HG02885 (cell line): ENCODE measurements at regions not wholly inside any gene's neighbourhood (a gene's known extent, or its start where the extent isn't known, plus 50 kb on each side); places are given as distances from the start of the nearest gene placed in this dataset.

Experiments used
- ATAC-seq: cut with Tn5 transposase; IDR thresholded peaks from one replicate; pipeline ENCODE4 v1.9.1; 2021; ENCODE audit warnings: mild to moderate bottlenecking; ENCODE audit not compliant: unreplicated experiment, poor library complexity

DNA sequence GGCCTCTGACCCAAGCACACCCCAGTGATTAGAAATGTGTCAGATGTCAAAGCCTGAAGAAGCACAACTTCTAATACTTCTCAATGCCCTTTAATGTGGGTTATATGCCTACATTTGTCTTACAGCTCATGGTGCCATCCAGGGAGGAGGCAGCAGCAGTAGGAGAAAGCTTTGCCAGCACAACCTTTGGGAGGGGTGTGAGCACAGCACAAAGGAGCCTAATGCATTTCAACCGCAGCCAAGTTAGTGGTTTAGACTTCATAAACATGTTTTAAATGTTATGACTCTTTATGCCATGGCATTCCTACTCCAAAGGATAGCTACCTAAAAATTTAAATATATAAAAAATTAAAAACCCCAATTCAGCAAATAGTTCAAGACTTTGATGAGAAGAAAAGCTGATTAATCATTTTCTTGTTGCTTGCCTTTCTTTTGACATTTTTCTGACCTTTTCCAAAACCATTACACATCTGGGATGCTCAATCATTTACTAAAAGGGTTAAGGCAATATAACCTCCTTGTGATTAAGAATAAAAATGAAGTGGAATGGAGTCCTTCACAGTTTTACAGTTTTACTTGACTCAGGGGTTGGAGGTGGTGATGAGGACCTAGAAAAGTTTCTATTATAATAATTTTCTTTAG is 142.7 kb downstream of the DLEU7 start:
- no peak for ATAC-seq

DNA sequence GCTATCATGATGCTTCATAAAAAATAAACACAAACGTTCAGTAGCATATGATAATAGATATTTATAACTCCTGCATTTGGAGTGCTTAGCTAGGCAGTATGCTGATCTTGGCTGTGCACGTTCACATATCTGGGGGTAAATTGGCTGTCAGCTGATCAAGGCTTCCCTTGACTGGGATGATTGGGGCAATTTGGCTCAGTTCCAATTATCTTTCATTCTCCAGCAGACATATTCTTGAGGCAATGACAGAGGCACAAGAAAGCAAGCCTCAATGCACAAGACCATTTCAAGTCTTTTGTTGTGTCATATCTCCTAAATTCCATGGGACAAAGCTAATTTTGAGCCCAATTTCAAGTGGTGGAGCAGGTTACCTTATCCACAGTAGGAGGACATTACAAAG is 142.0 kb downstream of the DLEU7 start:
- ATAC-seq = no peak

DNA sequence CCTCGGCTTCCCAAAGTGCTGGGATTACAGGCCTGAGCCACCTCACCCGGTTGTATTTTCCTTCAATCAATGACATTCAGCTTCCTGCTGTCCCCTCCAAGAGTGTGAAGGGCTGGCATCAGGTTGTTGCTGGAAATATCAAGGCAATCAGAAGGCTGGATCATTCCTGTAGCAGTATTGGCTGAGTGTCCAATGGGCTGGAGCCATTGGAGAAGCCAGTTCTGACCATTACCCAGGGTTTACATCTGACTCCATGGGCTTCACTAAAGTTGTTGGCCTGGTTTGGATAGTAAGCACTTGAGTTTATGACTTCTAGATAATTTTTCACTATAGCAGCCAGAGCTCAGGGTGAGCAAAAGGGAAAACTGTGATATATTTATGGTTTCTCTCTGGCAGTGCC is 137.0 kb downstream of the DLEU7 start:
- ATAC-seq = no peak

DNA sequence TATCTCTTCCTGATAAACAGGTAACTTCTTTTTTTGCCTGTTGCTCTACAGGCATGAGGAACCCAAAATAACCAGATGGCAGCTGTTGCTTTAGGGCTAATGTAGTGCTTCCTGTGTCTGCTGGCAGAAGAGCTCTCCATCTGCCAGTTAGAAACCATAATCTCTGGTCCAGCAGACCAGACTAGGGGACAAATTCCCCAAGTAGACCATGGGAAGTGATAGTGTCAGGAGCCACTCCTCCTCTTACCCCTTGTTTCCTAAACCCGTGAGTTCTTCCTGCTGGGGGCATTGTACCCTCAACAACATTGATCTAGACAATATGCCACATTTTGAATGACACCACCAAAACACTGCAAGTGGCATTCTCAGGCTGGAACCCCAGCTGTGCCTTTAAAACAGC is 135.9 kb downstream of the DLEU7 start:
- no peak for ATAC-seq

DNA sequence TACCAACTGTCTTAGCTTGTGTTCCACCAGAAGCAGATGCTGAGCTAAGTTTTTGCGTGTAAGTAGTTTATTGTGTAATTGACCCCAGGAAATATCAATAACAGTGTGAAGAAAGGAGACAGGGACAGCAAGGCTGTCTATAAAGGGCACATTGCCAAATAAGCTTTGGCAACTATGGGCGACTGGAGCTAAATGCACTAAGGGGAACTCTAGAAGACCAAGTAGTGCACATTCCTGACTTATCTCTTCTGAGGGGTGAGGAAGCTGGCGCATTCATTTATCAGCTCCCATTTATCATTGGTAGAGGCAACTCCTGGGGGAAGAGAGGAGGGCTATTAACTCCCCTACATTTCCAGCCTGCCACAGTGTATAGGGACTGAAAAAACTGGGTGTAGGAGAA is 135.0 kb downstream of the DLEU7 start:
- no peak for ATAC-seq

DNA sequence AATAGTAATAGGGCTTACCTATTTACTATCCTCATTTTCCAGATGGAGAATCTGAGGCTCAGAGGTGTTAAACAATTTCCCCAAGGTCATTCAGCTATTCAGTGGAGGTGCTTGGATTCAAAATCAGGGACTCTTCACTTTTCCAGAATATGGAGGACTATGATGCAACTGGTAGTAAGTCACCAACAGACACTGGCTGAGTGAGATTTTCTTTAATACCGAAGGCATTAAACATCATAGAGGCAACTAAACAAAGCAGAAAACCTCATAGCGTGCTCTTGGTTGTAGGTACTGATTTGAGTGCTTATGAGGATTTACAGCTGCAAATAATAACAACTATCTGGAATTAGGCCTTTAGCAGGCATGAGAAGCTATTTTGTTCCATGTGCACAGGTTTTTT is 134.4 kb downstream of the DLEU7 start:
- no peak for ATAC-seq

DNA sequence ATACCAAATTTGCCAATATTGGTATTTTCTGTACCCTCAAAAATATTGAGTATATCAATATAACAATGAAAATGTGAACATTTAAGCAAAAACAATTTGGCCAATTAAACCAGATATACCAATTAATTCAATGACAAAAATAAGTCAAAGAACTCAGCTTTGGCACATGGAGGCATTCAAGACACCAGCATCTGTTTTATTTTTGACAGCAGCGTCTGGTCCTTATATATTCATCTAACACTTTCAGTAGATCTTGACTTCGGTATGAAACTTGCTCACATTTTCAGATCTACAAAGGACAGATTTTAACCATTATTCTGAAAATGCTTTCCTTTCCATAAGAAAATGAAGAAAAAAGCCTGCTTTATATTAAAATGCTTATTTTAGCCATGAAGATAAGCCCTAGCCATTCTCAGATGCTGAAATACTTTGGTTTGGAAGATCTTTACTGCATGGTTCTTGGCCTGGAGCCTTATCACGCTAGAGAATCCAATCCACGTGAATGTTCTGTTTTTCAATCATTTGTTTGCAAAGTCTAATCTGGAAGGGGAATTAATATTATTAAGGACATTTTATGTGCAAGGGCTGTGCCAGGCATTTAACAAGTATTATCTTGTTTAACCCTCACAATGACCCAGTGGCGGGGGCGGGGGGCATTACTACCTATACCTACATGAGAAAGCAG is 132.2 kb downstream of the DLEU7 start:
- no peak for ATAC-seq

DNA sequence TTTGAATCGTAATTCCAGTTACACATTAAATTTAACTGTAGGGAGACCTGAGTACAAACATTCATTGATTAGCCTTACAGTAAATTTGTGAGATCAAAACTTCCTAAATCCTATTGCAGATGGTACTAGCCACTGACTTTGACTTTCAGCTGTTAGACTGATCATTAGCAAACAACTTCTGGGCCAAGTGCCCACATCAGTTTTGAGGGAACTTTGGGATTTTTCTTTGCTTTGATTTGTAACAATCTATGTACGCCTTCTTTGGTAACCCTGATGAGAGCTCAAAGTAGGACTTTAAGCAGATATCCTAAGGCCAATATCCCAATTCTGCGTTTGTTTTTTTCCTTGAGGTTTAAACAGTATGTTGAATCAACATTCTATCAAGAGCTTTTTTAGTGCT is 131.5 kb downstream of the DLEU7 start:
- ATAC-seq = no peak

DNA sequence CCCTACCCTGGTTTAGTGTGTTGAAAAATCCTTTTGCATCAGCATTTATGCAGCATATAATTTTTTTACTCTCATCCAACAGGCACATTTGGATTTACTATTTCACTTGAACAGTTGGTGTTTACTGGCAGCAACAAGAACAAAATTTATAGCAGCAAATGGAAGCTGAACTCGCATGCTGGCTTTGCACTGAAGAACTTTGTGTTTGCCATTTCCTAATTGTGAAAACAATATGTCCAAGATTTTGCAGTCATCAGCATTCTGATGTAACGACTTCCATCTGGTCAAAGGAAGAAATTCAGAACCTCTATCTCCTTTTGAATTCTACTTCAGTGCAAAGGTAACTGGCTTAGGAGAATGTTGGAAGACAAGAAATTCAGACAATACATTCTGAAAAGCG is 131.0 kb downstream of the DLEU7 start:
- ATAC-seq = no peak

DNA sequence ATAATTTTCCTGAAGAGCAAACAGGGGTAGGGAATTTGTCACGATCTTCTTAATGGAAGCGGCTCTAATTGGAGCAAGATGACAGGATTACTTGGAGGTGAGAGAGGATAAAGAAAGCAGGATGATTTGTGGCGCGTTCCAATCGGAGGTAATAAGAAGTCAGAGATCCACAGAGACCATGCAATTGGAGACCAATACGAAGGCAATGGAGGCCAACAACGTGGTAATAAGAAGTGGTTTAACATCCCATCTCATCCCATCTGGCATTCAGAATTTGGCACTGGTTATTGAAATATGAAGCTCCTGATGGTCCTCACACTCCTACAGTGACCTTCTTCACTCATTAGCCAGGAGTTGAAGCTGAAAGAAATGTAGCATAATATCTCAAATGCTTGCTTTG is 130.6 kb downstream of the DLEU7 start:
- ATAC-seq = no peak

DNA sequence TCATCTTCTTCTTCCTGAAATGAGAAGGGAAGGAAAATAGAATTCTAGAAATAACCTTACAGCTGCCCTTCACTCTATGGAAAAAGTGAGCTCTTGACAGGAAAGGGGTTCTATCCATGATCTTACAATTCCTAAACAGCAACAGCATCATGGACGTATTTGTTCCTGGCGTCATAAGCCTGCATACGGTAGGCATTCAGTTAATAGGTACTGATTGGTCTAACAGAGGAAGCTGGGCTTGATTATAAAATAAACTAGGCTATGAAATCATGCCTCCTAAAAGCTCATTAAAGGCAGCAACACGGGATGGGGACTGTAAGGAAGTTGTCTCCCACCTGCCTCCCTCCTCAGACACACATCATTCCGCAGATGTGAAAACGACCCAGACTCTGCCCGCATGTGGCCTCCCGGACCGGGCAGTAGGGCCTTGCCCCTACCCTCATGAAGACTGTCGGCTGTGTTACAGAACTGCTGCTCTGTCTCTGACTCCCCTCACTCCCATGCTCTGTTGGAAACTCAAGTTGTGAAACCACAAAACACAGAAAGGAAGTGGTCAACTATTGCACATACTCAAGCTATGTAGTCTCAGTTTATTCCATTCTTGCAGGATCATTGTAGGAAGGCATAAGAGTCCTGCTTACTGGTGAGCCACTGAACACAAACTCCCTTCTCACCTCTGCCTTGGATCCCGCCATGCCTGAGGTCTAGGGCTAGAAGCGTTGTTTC is 129.8 kb downstream of the DLEU7 start:
- peak; percentile 66 for ATAC-seq

DNA sequence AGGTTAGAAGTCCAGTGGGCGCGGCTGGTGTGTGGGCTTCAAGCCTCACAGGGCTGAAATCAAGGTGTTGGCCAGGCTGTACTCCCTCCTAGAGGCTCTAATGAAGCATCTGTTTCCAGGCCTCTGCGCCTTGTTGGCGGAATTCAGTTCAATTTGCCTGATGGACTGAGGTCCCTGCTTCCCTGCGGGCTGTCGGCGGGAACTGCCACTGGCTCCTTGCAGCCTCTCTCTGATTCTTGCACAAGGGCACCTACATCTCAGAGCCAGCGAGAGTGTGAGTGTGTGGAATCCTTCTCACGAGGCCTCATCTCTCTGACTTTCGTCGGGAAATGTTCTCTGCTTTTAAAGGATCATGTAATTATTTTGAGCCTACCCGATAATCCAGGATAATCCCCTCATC is 128.6 kb downstream of the DLEU7 start:
- no peak for ATAC-seq

DNA sequence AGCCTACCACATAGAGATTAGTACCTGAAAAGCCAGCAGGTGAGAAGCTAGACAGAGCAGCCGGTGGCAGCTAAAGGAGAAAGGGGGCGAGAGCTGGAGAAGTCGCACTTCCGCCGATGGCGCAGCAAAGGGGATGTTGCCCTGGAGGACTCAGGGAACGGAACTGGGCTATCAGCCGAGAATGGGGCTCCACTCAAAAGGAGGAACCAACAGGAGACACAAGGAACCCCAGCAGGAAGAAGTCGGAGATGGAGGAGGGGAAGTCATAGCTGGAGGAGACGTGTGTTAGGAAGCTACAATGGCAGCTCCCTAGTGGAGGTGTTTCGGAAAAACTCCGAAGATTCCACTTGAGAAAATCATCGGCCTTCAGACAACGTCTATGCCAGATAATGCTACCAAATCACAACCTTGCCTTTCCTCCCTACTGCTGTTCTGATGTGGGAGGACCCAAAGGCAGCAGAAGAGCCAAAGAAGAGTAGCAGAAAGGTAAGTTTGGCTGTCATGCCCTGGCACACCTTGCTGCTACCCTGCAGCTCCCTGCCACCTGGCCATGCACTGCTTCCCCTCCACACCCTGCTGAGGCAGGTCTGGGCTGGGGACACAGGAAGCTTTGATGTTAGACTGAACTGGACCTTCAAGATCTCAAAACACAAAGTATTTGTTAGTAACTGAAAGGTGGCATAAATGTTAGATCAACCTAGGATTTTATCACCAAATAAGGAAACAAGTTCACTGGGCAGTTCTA is 127.9 kb downstream of the DLEU7 start:
- no peak for ATAC-seq

DNA sequence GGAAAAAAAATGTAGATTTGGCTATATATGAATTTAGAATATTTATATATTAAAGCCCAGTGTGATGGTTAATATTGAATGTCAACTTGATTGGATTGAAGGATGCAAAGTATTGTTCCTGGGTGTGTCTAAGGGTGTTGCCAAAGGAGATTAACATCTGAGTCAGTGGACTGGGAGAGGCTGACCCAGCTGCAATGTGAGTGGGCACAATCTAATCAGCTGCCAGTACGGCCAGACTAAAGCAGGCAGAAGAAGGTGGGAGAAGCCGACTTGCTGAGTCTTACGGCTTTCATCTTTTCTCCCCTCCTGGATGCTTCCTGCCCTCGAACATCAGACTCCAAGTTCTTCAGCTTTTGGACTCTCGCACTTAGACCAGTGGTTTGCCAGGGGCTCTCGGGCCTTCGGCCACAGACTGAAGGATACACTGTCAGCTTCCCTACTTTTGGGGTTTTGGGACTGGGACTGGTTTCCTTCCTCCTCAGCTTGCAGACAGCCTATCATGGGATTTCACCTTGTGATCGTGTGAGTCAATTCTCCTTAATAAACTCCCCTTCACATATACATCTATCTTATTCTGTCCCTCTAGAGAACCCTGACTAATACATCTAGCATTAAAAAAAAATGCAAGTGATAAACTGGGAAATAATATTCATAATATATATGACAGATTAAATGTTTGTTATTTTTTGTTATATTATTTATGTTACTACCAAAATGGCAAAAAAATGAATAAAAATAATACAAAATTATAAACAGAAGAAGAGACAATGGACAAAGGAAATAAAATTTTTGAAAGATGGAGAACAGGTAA is 122.4 kb downstream of the DLEU7 start:
- no peak for ATAC-seq

DNA sequence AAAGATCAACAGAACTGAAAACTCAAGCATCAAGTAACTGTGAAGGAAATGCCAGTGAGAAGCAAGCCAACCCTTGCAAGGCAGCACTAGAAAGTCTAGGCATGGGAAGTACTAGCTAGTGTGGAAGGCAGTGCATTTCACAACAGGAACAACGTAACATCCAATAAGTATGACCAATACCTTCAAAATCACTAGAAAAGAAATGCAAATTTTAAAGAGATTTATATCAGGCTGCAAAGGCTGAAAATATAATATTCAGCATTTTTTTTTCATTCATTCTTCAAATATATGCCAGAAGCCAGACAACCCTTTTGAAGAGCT is 121.9 kb downstream of the DLEU7 start:
- ATAC-seq = no peak

DNA sequence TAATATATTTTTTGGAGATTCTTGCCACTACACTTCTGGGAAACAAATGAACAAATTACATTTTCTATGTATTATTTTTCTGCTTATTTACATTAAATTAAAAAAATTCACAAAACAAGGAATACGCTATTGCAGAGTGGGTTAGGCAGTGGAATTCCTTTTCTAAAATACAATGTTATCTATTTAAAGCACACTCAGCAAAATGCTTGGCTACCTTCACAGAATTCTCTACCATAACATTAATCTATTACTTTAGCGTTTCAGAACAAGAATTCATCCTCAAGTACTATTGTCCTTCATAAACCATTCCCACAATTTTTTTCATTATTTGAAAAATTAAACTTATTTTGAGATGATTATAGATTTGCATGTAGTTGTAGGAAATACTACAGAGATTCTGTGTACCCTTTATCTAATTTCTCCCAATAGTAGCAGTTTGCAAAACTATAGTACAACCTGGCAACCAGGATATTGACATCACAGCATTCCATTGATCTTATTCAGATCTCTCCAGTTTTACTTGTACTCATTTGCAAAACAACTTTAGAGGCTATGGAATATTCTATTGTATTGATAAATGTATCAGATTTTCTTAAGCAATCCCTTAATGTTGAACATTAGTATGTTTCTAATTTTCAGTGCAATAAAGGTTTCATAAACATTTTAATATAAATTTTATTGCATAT is 120.9 kb downstream of the DLEU7 start:
- ATAC-seq = no peak

DNA sequence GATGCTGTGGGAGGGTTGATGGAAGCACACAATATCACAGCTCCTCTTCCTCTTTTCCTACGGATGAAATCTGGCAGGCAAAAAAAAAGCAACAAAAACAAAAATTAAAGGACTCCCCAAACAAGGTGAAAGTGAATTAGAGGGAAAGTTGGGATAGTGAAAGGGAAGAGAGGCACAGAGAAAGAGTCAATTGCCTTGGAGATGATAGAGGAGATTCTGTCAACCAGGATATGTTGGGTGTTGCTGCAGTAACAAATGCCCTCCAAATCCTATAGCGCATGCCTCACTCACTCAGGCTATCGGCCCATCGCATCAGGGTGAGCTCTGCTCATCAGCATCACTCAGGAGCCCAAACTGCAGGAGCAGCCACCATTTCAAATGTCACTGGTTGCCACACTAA is 119.1 kb downstream of the DLEU7 start:
- no peak for ATAC-seq

DNA sequence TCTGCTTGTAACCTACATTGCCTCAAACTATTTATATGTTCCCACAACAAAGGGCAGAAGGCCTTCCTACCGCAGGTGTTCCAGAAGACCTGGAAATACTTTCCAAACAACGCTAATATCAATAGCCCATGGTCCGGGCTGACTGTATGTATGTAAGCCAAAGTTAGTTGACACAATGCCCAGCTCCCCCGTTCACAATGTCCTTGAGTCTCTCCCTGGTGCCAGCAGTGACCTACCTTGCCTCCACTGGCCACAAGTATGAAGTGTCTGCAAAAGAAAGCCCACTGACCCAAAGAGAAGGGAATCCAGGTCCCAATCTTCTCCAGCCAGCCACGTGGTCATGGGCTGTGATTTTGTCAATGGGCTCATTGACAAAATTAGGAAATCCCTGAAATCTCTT is 118.6 kb downstream of the DLEU7 start:
- no peak for ATAC-seq

DNA sequence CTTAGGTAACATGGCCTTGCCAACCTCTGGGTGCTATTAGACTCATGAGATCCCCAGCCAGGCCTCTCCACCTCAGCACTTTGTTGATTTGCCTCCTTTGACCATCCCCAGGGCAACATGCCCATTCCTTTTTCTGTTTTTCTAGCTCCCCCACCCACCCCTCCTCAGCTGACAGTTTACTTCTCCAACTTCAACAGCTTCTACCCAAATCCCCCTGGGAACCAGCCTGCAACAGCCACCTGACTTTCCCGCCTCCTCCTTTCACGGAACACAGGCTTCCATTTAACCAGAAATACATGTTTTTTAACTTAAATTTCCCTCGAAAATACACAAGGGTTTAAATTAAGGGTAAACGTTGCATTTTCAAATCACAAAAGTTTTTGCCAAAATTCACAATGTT is 117.3 kb downstream of the DLEU7 start:
- no peak for ATAC-seq

DNA sequence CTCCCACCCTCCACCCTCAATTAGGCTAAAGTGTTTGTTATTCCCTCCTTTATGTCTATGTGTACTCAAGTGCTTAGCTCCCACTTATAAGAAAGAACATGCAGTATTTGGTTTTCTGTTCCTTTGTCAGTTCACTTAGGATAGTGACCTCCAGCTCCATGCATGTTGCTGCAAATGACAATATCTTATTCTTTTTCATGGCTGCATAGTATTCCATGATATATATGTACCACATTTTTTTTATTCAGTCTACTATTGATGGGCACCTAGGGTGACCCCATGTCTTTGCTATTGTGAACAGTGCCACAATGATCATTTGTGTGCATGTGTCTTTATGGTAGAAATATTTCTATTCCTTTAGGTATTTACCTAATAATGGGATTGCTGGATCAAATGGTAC is 114.3 kb downstream of the DLEU7 start:
- ATAC-seq = no peak
